HG03469 (cell line): ENCODE measurements at regions not wholly inside any gene's neighbourhood (a gene's known extent, or its start where the extent isn't known, plus 50 kb on each side); places are given as distances from the start of the nearest gene placed in this dataset.
"Not testable (repeated sequence)": the region's sequence is repeated elsewhere in the genome, so short reads cannot be mapped to it uniquely, and the experiment has no call there.

ENCODE experiments used
- ATAC-seq: cut with Tn5 transposase; IDR thresholded peaks from one replicate; pipeline ENCODE4 v1.9.1; 2021; ENCODE audit warnings: mild to moderate bottlenecking, moderate library complexity, moderate number of reproducible peaks; ENCODE audit not compliant: unreplicated experiment

DNA sequence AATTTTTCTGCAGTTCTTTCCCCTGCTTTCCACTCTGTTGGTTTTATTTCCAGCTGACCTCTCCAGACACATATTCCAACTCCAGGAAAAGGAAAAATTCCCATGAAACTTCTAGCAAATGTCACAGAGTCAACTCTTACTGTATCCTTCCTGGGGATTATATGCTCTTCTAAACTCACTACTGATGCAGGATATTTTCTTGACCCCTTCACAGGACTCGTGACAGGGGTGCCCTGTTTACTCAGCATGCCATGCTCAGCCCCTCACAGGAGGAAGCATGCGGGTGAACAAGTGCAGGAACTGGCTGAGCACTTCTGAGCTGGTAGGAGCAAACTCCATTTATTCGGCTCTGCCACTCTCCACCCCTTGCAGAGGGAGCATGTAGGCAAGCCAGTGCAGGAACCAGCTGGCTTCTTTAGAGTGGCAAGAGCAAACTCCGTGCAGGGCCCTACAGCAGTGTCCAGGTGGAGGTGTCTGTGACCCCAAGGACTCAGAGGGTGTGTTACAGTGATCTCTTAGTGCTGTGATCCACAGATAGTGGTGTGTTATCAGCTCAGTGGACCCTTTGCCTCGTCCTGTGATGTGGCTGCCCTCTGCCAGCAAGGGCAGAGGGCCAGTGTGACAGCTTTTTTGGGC lies 413.6 kb upstream of the GRM7 start:
- no peak for ATAC-seq

DNA sequence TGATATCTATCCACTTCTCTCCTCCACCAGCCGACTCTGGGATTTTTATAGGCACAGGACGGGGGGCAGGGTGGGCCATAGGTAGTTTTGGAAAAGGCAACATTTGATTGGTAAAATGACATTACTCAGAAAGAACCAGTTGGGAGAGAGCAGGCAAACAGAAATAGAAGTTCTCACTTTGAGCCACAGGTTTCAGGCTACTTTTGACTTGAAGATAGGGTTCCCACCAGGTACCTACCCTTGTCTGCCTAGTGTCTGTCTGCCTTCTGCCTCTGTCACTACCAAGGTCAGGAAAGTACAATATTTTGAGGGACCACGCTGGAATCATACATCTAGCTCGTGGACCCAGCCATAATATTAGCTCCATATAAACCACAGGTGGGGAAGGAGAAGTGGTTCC lies 412.9 kb upstream of the GRM7 start:
- ATAC-seq, result no peak

DNA sequence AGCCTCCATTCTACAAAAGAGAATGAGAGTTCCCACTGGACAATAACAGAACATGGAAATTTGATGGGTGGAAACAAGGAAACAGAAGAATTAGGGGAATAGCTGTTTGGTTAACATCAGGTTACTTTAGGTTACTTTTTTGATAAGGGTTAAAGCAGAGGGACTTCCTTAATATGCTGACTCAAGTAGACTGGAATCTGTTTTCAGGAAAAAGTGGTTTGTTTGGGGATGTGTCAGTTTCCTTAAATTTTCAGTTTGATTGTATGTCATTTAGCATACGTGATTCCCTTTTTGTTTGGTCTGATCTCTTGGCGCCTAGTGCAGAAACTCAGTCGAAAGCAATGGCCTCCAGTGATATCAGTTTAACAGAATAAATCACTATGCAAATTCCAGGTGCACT lies 411.8 kb upstream of the GRM7 start:
- no peak for ATAC-seq

DNA sequence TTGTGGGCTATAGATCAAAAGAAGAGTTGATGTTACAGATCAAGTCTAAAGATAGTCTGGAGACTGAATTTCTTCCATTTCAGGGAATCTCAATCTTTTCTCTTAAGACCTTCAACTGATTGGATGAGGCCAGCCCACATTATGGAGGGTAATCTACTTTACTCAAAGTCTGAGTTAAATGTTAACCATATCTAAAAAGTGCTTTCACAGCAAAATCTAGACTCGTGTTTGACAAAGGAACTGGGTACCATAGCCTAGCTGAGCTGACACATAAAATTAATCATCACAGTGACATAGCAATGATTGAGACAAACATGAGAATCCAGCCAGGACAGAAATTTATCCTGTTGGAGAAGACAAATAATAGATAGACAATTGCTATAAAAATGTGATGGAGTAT lies 407.9 kb upstream of the GRM7 start:
- ATAC-seq, result no peak

DNA sequence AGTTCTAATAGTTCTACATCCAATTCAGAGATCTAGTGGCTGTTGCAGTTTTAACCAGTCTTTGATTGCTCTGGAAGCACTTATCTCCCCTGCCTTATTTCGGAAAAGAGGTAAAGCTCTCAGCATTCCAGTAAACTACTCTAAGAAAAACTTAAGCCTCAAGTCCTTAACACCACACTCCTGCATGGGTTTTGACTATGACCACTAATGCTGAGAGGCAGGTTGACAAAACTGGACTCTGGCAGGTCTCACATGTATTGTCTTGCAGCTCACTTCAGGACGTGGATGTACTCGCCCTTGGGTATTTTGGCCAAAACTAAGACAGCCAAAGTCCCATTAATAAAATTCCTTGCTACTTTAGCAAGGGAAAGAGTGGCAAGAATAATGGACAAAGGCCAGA lies 405.9 kb upstream of the GRM7 start:
- ATAC-seq, result no peak

DNA sequence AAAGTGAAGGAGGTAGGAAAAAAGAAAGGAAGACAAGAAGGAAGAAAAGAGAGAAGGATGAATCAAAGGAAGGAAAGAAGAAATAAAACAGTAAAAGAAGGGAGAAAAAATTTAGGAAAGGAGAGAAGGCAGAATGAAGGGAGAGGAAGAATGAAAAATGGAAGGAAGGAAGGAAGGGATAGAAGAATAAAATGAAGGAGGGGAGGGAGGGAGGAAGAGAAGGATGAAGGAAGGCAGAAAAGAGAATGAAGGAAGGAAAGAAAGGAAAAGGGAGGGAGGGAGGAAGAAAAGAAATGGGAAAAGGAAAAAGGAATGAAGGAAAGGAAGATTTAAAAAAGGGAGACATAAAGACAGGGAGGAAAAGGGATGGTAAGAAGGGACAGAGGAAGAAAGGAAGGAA lies 393.7 kb upstream of the GRM7 start:
- ATAC-seq, result no peak

DNA sequence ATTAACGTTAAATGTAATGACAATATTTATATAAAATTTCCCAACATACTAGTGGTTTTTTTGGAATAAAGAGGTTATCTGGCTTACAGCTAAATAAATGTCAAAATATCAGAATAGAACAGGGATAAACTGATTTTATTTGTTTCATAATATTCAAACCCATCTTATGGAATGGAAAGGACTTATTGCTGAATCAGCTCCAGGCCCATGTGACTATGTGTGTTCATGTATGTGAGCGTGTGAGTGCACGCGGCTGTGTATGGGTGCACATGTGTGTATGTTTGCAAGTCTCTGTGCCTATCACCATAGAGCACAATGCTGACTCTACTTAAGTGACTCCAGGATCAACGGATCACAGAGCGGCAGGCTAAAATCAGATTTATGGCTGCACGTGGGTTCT lies 392.3 kb upstream of the GRM7 start:
- no peak for ATAC-seq

DNA sequence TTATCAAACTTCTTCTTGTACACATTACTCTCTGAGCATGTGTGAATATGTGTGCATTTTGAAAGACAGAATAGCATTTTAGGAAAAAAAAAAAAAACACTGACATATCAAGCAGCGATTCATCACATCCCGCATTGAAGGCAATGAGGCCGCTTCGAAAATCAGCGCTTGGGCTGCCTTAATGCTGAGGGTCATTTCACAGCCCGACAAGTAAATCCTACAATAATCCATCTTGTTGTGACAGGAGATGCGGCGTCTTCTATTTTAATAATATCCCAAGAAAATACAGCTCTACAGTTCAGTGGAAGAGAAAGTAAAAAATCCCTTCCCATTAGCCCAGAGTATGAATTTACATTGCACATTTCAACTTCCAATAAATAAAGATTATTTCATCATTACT lies 389.2 kb upstream of the GRM7 start:
- no peak for ATAC-seq

DNA sequence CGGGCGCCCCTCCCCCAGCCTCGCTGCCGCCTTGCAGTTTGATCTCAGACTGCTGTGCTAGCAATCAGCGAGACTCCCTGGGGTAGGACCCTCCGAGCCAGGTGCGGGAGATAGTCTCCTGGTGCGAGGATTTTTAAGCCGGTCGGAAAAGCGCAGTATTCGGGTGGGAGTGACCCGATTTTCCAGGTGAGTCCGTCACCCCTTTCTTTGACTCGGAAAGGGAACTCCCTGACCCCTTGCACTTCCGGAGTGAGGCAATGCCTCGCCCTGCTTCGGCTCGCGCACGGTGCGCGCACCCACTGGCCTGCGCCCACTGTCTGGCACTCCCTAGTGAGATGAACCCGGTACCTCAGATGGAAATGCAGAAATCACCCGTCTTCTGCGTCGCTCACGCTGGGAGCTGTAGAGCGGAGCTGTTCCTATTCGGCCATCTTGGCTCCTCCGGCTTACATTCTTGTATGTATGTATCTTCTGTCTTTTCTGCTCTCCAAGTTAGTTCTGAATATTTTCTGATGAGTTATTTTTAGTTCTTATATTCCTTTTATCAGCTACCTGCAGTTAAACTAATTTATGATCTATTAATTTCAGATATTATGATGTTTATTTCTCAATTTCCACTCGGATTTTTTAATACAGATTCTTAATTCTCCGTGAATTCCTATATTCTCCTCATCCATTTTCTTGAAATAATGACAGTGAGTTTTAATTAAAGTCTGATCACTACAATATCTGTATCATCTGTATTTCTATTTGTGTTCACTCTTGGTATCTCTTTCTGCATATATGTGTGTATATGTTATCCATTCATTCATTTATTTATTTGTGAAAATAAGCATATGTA lies 370.2 kb upstream of the GRM7 start:
- ATAC-seq, result not testable (repeated sequence)

DNA sequence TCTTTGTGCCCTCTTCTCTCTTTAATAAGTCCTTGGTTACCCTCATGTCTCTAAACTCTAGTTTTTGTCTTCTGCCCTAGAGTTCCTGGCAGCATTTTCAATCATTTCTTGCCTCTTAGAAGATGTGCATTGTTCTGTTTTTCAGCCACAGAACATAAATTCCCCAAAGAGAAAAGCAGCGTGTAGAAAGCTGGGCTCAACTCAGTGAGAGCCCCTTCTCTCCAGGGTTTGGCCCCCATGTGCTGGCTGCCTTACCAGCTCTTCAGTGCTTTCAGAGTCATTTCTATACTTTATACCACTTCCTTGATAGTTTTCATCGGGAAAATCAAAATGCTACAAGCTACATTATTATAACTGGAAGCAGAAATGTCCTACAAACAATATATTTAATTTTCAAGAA lies 369.1 kb upstream of the GRM7 start:
- no peak for ATAC-seq

DNA sequence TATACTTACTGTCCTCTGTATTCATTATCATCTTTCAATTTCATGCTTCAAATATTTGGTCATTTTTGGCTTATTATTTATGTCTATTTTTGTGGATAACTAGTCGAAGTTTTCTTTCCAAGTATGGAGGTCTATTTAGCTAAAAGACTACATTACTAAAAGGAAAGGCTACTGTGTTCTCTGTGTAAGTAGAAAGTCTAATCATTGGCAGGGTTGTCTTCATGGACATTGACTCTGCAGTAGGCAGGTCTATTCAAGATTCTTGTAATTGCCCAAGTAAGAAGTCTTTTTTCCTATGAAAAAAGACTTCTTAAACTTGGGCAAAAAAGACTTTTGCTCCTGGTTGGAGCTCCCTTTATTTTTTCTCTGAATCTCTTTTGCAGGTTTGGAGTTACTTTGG lies 368.6 kb upstream of the GRM7 start:
- no peak for ATAC-seq

DNA sequence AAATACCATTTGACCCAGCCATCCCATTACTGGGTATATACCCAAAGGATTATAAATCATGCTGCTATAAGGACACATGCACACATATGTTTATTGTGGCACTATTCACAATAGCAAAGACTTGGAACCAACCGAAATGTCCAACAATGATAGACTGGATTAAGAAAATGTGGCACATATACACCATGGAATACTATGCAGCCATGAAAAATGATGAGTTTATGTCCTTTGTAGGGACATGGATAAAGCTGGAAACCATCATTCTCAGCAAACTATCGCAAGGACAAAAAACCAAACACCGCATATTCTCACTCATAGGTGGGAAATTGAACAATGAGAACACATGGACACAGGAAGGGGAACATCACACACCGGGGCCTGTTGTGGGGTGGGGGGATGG lies 362.0 kb upstream of the GRM7 start:
- ATAC-seq, result not testable (repeated sequence)

DNA sequence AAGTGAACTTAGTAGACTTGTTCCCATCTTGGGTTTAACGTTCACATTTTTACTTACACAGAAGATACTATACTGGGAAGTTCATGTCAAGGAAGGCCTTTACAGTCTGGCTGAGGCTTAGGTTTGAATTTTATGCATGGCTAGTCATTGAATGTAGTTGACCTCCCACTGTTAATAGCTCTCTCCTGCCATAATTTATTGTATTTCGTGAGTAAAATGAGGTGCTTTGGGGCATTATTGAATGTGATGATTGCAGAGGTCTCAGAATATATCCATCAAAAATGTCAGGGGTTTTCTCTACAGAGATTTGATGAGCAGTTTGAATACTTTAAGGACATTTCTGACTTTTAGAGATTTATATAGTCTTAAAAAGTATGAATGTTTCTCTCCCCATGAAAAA lies 356.6 kb upstream of the GRM7 start:
- ATAC-seq, result no peak

DNA sequence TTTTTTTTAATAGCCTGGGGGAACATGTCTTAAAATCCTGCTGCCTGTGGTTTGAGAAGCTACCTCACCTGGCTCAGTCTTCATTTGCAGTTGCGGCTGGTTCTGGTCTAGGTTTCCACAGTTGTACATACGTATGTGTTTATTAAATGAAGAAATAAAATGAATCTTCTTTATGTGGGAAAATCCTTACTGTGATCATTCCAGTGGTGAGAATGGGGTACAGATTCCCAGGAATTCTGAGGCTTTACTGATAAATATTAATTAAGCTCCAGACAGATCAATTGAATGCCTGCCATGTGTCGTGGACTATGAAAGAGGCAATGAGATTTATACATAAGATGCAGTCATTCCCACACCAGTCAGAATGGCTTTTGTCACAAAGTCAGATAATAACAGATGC lies 356.1 kb upstream of the GRM7 start:
- ATAC-seq, result no peak

DNA sequence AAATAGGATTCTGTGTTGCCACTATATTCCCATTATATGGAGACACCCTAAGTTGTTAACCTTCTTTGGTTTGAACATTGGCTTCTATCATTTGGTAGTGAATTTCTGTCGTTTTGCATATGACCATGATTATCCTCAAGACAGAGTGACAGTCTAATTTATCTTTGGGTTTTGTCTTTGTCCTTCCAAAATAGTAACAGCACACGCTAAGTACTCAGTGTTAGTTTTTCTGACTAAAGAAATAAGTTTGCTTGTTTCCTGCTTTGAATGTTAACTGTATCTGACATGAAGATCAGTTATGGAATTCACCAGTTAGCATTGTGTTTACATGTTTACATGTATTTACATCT lies 352.5 kb upstream of the GRM7 start:
- no peak for ATAC-seq

DNA sequence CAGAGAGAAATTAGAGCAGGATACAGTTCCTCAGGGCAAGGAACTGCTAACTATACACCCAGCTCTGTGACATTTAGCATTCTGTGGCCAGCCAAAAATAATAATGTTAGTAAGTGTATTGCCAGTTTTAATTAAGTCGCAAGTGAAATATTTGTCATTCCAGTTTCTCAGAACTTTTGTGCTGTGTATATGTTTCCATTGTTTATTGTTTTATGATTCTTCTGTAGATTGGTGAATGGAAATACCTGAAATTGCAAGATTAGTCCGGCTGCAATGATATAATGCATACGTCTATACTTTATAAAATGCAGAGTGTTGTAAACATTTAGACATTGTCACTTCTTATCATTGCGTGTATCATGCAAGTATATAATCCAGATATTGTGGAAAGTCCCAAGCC lies 351.3 kb upstream of the GRM7 start:
- no peak for ATAC-seq

DNA sequence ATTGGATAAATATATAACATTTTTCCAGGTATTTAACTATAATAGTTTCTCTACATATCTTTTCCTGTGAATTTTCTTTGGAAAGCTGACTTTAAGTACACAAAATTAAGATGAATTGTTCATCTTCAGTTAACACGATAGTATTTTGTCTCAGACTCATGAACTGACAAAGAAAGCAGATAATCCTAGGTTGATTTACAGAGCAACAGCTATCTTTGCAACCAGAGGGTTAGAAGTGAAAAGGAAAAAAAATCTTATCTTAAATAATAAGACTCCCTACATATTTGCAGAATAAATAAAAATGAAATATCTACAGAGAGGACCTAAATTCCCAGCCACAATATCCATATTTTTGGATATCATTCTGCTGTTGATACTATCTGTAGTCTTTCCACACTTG lies 350.2 kb upstream of the GRM7 start:
- no peak for ATAC-seq

DNA sequence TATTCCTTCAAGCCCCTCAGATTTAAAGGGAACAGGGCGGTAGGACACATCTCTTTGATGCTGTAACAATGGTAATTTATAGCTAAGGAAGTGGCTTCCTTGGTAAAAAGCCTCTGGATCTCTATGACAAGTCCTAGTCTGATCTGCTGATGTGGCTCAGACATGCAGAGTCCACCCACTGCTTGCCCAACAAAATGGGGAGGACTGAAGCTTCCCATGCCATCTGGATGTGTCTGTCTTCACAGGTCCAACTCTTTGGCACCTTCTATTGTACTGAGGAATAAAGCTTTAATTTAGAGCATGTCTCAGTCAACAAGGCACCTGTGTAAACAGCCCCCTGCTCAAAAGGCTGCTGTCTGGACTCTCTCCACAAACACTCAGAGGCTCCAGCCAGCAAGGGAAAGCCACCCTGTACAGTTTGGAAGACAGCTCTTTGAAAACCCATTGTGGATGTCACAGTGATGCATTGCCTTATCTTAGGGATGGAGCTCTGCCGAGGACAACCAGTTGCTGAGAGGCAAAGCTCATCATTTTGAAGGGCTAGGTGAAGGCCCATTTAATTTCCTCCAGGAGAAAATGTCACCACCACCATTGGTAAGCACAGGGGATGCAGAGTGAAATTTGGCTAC lies 348.6 kb upstream of the GRM7 start:
- no peak for ATAC-seq

DNA sequence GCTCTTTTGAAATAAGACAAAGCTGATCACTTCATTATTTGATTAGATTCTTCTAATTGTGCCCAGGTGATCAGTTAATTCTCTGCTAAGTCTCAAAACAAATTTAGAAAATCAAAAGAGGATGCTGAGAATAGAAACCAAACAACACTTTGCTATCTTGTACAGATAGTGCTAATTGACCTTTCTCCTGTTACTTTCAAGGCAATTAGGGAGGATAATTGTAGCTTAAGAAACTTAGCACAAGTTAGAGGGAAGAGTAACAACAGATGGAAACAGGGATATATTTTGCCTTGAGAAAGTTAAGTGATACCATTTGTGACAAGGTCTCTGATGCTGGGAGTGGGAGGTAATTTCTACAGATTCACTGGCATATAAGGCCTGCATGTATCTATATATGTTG lies 344.8 kb upstream of the GRM7 start:
- no peak for ATAC-seq

DNA sequence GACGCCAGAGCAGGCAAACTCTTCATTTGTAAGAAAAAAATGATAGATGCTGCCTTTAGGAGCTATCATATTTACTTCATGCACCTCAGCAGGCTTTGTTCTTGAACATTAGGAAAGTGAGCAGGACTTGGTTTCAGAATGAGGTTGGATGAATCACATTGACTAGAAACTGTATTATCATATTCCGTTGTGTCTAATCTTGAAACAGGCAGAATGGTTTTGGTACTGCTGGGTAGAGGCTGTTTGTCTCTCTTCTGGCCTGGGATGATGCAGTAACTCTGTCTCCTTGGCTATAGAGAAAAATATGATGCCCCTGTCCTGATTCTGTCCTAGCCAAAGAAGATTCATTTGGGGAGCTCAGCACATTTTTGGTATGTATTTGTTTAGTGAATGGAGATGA lies 344.2 kb upstream of the GRM7 start:
- no peak for ATAC-seq

DNA sequence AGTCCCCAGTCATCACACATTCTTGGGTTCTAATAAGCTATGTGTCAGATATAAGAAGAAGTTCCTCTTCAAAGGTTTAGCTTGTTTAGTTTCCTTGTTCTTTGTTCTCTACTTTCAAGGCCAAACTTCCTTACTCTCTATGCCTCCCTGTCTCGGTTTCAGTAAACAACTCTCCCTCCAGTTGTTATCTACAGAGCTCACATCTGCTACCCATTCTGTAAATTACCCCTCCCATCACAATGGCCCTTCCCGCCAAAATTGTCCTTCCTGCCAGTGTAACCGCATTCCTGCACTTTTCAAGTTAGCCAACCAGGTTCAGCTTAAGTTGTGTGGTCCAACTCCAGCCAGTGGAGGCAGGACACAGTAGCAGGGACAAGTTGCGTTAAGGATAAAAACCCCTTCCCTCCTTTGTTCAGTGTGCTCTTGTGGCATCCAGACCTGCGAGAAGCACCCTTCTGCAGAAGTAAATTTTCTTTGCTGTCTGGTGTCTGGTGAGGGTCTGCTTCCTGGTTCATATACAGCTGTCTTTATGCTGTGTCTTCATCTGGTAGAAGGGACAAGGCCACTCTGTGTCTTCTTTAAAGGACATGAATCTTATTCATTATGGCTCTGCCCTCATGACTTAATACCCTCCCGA lies 342.1 kb upstream of the GRM7 start:
- ATAC-seq, result no peak
